Smooth muscle cell (in vitro differentiated cells): ENCODE measurements at regions not wholly inside any gene's neighbourhood (a gene's known extent, or its start where the extent isn't known, plus 50 kb on each side); places are given as distances from the start of the nearest gene placed in this dataset.

Source experiments
- DNase-seq: peaks from one replicate; lab custom pipeline; 2025; ENCODE audit not compliant: unreplicated experiment; lab: John Stamatoyannopoulos, UW
- H2AFZ ChIP-seq: fragments of 200-600 bp; sonication (generic); 2 replicates; pipeline ENCODE4 v1.6.0; 2016; ENCODE audit warnings: antibody characterized with exemption, low read depth, mild to moderate bottlenecking
- H3F3A ChIP-seq: fragments of 200-600 bp; sonication (generic); 2 replicates; pipeline ENCODE4 v1.6.0; 2017; ENCODE audit warnings: antibody characterized with exemption, low read depth
- H3K27ac ChIP-seq: fragments of 200-600 bp; sonication (generic); 2 replicates; pipeline ENCODE4 v1.5.1; 2016; ENCODE audit warnings: low read depth, mild to moderate bottlenecking
- H3K27me3 ChIP-seq: fragments of 200-600 bp; sonication (generic); 2 replicates; pipeline ENCODE4 v1.6.1; 2016; ENCODE audit warnings: low read depth, mild to moderate bottlenecking
- H3K36me3 ChIP-seq: fragments of 200-600 bp; sonication (generic); 2 replicates; pipeline ENCODE4 v1.5.1; 2016; ENCODE audit warnings: low read depth
- H3K4me1 ChIP-seq: fragments of 200-600 bp; sonication (generic); 2 replicates; pipeline ENCODE4 v1.5.1; 2016; ENCODE audit warnings: low read depth
- H3K4me2 ChIP-seq: fragments of 200-600 bp; sonication (generic); 2 replicates; pipeline ENCODE4 v1.6.0; 2016; ENCODE audit warnings: mild to moderate bottlenecking
- H3K4me3 ChIP-seq: fragments of 200-600 bp; sonication (generic); 2 replicates; pipeline ENCODE4 v1.5.1; 2016; ENCODE audit warnings: mild to moderate bottlenecking
- H3K79me2 ChIP-seq: fragments of 200-600 bp; sonication (generic); 2 replicates; pipeline ENCODE4 v1.6.0; 2016; ENCODE audit warnings: low read depth, mild to moderate bottlenecking
- H3K9ac ChIP-seq: fragments of 200-600 bp; sonication (generic); 2 replicates; pipeline ENCODE4 v1.6.0; 2016; ENCODE audit warnings: low read depth
- H3K9me3 ChIP-seq: fragments of 200-600 bp; sonication (generic); replicated peaks from 2 replicates; pipeline ENCODE4 v1.5.1; 2016; ENCODE audit warnings: low read depth
- H4K20me1 ChIP-seq: fragments of 200-600 bp; sonication (generic); 2 replicates; pipeline ENCODE4 v1.6.0; 2016; ENCODE audit warnings: low read depth
- WGBS: methylation state at CpG from one replicate; pipeline ENCODE4 v1.1.7; 2016; ENCODE audit warnings: low lambda C conversion rate; 5-methylcytosine and 5-hydroxymethylcytosine counted together
- TF ChIP-seq, protein P1 (sequence below): fragments of 200-600 bp; sonication (generic); IDR thresholded peaks from 2 replicates; pipeline ENCODE4 v1.5.1; 2017; ENCODE audit warnings: borderline replicate concordance, mild to moderate bottlenecking, antibody characterized with exemption; ENCODE audit not compliant: insufficient read depth, poor library complexity, severe bottlenecking

- Histone ChIP-seq H3K4me1 (peaks cover 9% of the 10 kb centered on the region), H3K27me3 (no peaks in the 10 kb centered on the region), H3K79me2 (no peaks in the 10 kb centered on the region), H3K36me3 (no peaks in the 10 kb centered on the region), H3K9ac (no peak overlapping the region), H3K9me3 (no peaks in the 10 kb centered on the region), H3K4me2 (peak overlapping the region; percentile 77), H4K20me1 (no peaks in the 10 kb centered on the region), H3K4me3 (peak overlapping the region; percentile 27), H3F3A (no peaks in the 10 kb centered on the region), H2AFZ (peak overlapping the region; percentile 56), H3K27ac (no peak overlapping the region)
- no peak for DNase-seq
- TF ChIP-seq, protein P1, sequence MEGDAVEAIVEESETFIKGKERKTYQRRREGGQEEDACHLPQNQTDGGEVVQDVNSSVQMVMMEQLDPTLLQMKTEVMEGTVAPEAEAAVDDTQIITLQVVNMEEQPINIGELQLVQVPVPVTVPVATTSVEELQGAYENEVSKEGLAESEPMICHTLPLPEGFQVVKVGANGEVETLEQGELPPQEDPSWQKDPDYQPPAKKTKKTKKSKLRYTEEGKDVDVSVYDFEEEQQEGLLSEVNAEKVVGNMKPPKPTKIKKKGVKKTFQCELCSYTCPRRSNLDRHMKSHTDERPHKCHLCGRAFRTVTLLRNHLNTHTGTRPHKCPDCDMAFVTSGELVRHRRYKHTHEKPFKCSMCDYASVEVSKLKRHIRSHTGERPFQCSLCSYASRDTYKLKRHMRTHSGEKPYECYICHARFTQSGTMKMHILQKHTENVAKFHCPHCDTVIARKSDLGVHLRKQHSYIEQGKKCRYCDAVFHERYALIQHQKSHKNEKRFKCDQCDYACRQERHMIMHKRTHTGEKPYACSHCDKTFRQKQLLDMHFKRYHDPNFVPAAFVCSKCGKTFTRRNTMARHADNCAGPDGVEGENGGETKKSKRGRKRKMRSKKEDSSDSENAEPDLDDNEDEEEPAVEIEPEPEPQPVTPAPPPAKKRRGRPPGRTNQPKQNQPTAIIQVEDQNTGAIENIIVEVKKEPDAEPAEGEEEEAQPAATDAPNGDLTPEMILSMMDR, result no peak
- WGBS, result 24% methylated on average over 4 of the region's 16 CpGs
Observed at GRCh38 chr18:72692086-72692485, 147.9 kb upstream of the CBLN2 start.

- 77% methylated on average over 4 of the region's 4 CpGs for WGBS
- no peak overlapping the region for H3K4me3 ChIP-seq
Observed at GRCh38 chr18:72687736-72688135, 143.6 kb upstream of the CBLN2 start.

DNA sequence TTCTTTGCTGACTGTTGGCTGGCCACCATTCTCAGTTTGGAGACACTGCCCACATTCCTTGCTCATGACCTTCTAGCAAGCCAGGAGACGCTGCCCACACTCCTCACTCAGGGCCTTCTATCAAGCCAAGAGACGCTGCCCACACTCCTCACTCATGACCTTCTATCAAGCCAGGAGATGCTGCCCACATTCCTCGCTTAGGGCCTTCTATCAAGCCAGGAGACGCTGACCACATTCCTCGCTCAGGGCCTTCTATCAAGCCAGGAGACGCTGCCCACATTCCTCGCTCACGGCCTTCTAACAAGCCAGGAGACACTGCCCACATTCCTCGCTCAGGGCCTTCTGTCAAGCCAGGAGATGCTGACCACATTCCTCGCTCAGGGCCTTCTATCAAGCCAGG, 131.3 kb upstream of the CBLN2 start:
- Histone ChIP-seq H3K4me3 (no peak overlapping the region), H3K79me2 (no peaks in the 10 kb centered on the region), H3K27me3 (no peaks in the 10 kb centered on the region), H3F3A (no peaks in the 10 kb centered on the region), H3K9ac (no peak overlapping the region), H3K36me3 (no peaks in the 10 kb centered on the region), H3K4me2 (no peak overlapping the region), H2AFZ (no peak overlapping the region), H3K27ac (no peak overlapping the region), H4K20me1 (no peaks in the 10 kb centered on the region), H3K4me1 (no peaks in the 10 kb centered on the region), H3K9me3 (no peaks in the 10 kb centered on the region)
- WGBS, result 58% methylated on average over 10 of the region's 10 CpGs
- TF ChIP-seq, protein P1, result no peak
- DNase-seq, result no peak

More at GRCh38 chr18:72687736-72688135, 143.6 kb upstream of the CBLN2 start:
- Histone ChIP-seq H3K9me3 (no peaks in the 10 kb centered on the region), H3K9ac (no peak overlapping the region), H3F3A (no peaks in the 10 kb centered on the region), H3K79me2 (no peaks in the 10 kb centered on the region), H3K36me3 (no peaks in the 10 kb centered on the region), H4K20me1 (no peaks in the 10 kb centered on the region), H3K27ac (no peak overlapping the region), H3K27me3 (no peaks in the 10 kb centered on the region), H3K4me2 (no peak overlapping the region), H3K4me1 (peaks cover 5% of the 10 kb centered on the region), H2AFZ (no peak overlapping the region)
- DNase-seq, result no peak
- TF ChIP-seq, protein P1, result no peak

- Histone ChIP-seq H4K20me1 (no peaks in the 10 kb centered on the region), H3K4me3 (no peak overlapping the region)
- 91% methylated on average over 7 of the region's 7 CpGs for WGBS
Observed at GRCh38 chr18:72674710-72675109, 130.6 kb upstream of the CBLN2 start.

More at GRCh38 chr18:72674710-72675109, 130.6 kb upstream of the CBLN2 start:
- no peak overlapping the region for H3K9ac ChIP-seq
- H3K4me1 ChIP-seq, result no peaks in the 10 kb centered on the region
- no peaks in the 10 kb centered on the region for H3F3A ChIP-seq
- H3K4me2 ChIP-seq, result no peak overlapping the region
- DNase-seq, result no peak
- no peaks in the 10 kb centered on the region for H3K9me3 ChIP-seq
- H3K36me3 ChIP-seq, result no peaks in the 10 kb centered on the region
- no peaks in the 10 kb centered on the region for H3K79me2 ChIP-seq
- H3K27ac ChIP-seq, result no peak overlapping the region
- H3K27me3 ChIP-seq, result no peaks in the 10 kb centered on the region
- TF ChIP-seq, protein P1, result no peak
- no peak overlapping the region for H2AFZ ChIP-seq
